ENCODE measurements at regions not wholly inside any gene's neighbourhood (a gene's known extent, or its start where the extent isn't known, plus 50 kb on each side); places are given as distances from the start of the nearest gene placed in this dataset.
"Not testable (repeated sequence)": the region's sequence is repeated elsewhere in the genome, so short reads cannot be mapped to it uniquely, and the experiment has no call there.

GRCh38 chr5:142522983-142523382 is 162.9 kb downstream of the FGF1 start:
- no peaks in the 10 kb centered on the region for H3K36me3 Mint-ChIP-seq (ENCODE audit: unreplicated experiment)
- H3K27ac Mint-ChIP-seq (ENCODE audit: unreplicated experiment), result no peak overlapping the region
- DNase-seq, result no peak
- H3K9me3 Mint-ChIP-seq (ENCODE audit: unreplicated experiment), result peaks cover 2% of the 10 kb centered on the region
- peaks cover 2% of the 10 kb centered on the region for H3K27me3 Mint-ChIP-seq (ENCODE audit: unreplicated experiment)
- H3K4me1 Mint-ChIP-seq (ENCODE audit: low read depth, unreplicated experiment), result no peaks in the 10 kb centered on the region
- H3K4me3 Mint-ChIP-seq (ENCODE audit: unreplicated experiment), result no peak overlapping the region
- no peak for TF ChIP-seq CTCF (IDR thresholded peaks at IDR 0.05; ENCODE audit: partially characterized antibody, unreplicated experiment)

- TF ChIP-seq CTCF (IDR thresholded peaks at IDR 0.05; ENCODE audit: partially characterized antibody, unreplicated experiment), result no peak
- Mint-ChIP-seq H3K4me3 (ENCODE audit: unreplicated experiment) (no peak overlapping the region), H3K27me3 (ENCODE audit: unreplicated experiment) (peaks cover 2% of the 10 kb centered on the region), H3K36me3 (ENCODE audit: unreplicated experiment) (peaks cover under 1% of the 10 kb centered on the region), H3K9me3 (ENCODE audit: unreplicated experiment) (peaks cover 2% of the 10 kb centered on the region), H3K4me1 (ENCODE audit: low read depth, unreplicated experiment) (no peaks in the 10 kb centered on the region), H3K27ac (ENCODE audit: unreplicated experiment) (no peak overlapping the region)
- no peak for DNase-seq
Measured at GRCh38 chr5:142521706-142522105, 164.2 kb downstream of the FGF1 start.

- H3K4me3 Mint-ChIP-seq (ENCODE audit: unreplicated experiment), result no peak overlapping the region
- no peak overlapping the region for H3K27ac Mint-ChIP-seq (ENCODE audit: unreplicated experiment)
- peaks cover 2% of the 10 kb centered on the region for H3K9me3 Mint-ChIP-seq (ENCODE audit: unreplicated experiment)
Measured at GRCh38 chr5:142520885-142521284, 165.0 kb downstream of the FGF1 start.

GRCh38 chr5:142519913-142520312 is 166.0 kb downstream of the FGF1 start:
- not testable (repeated sequence) for H3K9me3 Mint-ChIP-seq (ENCODE audit: unreplicated experiment); H3K4me3 Mint-ChIP-seq (ENCODE audit: unreplicated experiment); H3K4me1 Mint-ChIP-seq (ENCODE audit: low read depth, unreplicated experiment); DNase-seq; H3K27me3 Mint-ChIP-seq (ENCODE audit: unreplicated experiment); H3K27ac Mint-ChIP-seq (ENCODE audit: unreplicated experiment); H3K36me3 Mint-ChIP-seq (ENCODE audit: unreplicated experiment)

More at GRCh38 chr5:142520885-142521284, 165.0 kb downstream of the FGF1 start:
- peaks cover 2% of the 10 kb centered on the region for H3K27me3 Mint-ChIP-seq (ENCODE audit: unreplicated experiment)
- H3K36me3 Mint-ChIP-seq (ENCODE audit: unreplicated experiment), result peaks cover 8% of the 10 kb centered on the region
- no peak for DNase-seq
- H3K4me1 Mint-ChIP-seq (ENCODE audit: low read depth, unreplicated experiment), result no peaks in the 10 kb centered on the region
- no peak for TF ChIP-seq CTCF (IDR thresholded peaks at IDR 0.05; ENCODE audit: partially characterized antibody, unreplicated experiment)

- TF ChIP-seq CTCF (IDR thresholded peaks at IDR 0.05; ENCODE audit: partially characterized antibody, unreplicated experiment), result no peak
- peaks cover under 1% of the 10 kb centered on the region for H3K4me1 Mint-ChIP-seq (ENCODE audit: low read depth, unreplicated experiment)
- H3K27me3 Mint-ChIP-seq (ENCODE audit: unreplicated experiment), result peaks cover under 1% of the 10 kb centered on the region
- H3K9me3 Mint-ChIP-seq (ENCODE audit: unreplicated experiment), result peaks cover 2% of the 10 kb centered on the region
- no peak for DNase-seq
- no peak overlapping the region for H3K27ac Mint-ChIP-seq (ENCODE audit: unreplicated experiment)
- no peak overlapping the region for H3K4me3 Mint-ChIP-seq (ENCODE audit: unreplicated experiment)
- H3K36me3 Mint-ChIP-seq (ENCODE audit: unreplicated experiment), result peaks cover 8% of the 10 kb centered on the region
Measured at GRCh38 chr5:142517840-142518239, 168.1 kb downstream of the FGF1 start.

DNA sequence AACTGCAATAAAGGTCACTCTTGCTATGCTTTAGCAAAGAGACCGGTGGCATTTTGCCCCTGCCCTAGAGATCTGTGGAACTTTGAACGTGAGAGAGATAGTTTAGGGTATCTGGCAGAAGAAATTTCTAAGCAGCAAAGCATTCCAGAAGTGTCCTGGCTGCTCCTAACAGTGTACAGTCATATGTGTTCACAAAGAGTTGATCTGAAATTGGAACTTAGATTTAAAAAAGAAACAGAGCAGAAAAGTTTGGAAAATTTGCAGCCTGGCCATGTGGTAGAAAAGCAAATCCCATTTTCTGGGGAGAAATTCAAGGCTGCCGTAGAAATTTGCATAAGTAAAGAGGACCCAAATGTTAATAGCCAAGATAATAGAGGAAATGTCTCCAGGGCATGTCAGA is 169.2 kb downstream of the FGF1 start:
- H3K9me3 Mint-ChIP-seq (ENCODE audit: unreplicated experiment), result peaks cover 2% of the 10 kb centered on the region
- H3K36me3 Mint-ChIP-seq (ENCODE audit: unreplicated experiment), result peaks cover 8% of the 10 kb centered on the region
- DNase-seq, result no peak

More for the DNA sequence above, 169.2 kb downstream of the FGF1 start:
- Mint-ChIP-seq H3K4me3 (ENCODE audit: unreplicated experiment) (no peak overlapping the region), H3K27me3 (ENCODE audit: unreplicated experiment) (peaks cover 1% of the 10 kb centered on the region), H3K4me1 (ENCODE audit: low read depth, unreplicated experiment) (peaks cover 4% of the 10 kb centered on the region), H3K27ac (ENCODE audit: unreplicated experiment) (no peak overlapping the region)
- no peak for TF ChIP-seq CTCF (IDR thresholded peaks at IDR 0.05; ENCODE audit: partially characterized antibody, unreplicated experiment)
